HG03108 (cell line): ENCODE measurements at regions not wholly inside any gene's neighbourhood (a gene's known extent, or its start where the extent isn't known, plus 50 kb on each side); places are given as distances from the start of the nearest gene placed in this dataset.

Experiments used
- ATAC-seq: cut with Tn5 transposase; IDR thresholded peaks from one replicate; pipeline ENCODE4 v1.9.1; 2021; ENCODE audit warnings: moderate library complexity; ENCODE audit not compliant: unreplicated experiment

- no peak for ATAC-seq
Measured at GRCh38 chr7:20267482-20267881, 50.3 kb upstream of the MACC1 start.

DNA sequence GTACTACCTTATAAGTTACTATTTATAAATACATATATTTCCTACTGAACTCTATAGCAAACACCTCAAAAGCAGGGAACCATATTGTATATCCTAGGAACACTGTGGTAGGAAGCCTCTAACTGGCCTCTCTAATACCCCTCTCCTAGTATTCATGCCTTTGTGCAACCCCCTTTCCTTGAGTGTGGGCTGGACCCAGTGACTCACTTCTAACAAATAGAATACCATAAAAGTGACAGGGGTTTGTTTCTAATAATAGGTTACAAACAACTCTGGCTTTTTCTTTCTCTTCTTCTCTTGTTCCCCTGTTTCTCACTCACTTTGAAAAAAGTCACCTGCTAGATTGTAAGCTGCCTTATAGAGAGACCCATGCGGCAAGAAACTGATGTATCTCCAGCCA, 51.6 kb upstream of the MACC1 start:
- no peak for ATAC-seq

- ATAC-seq: no peak
Measured at GRCh38 chr7:20269726-20270125, 52.5 kb upstream of the MACC1 start.

DNA sequence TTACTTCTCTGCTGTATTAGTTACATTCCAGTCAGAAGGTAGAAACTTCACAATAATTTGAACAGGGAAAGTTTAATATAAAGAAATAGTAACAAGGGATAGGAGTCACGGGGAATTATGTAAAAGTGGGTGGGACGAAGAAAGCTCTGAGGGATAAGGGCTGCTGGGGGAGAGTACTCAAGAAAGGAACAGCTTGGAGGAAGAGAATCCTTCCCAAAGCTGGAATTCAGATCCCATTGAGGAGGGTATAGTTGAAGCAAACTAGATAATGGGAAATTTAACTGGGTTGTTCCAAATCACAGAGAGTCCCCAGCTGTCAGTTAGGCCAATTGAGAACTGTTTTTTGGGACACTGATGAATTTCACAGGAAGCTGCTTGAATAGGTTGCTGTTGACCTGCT, 53.2 kb upstream of the MACC1 start:
- no peak for ATAC-seq

DNA sequence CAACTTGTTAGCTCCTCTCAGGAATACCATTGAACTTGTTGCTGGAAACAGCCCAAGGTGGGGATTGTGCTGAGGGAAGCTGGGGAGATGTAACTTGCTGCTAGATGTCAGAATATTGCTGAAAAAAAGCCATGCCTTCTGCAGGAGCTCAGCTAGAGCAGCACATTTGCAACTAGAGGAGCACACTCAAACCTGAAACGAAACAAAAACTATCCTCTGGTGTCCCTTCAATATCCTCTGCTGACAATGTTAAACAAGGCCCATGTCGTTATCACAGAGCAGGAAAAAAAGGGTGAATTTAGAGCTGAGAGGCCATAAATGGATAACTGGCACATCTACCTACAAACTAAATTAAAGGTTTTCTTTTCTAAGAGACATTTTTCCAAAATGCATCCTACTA, 53.7 kb upstream of the MACC1 start:
- peak; percentile 92 for ATAC-seq

DNA sequence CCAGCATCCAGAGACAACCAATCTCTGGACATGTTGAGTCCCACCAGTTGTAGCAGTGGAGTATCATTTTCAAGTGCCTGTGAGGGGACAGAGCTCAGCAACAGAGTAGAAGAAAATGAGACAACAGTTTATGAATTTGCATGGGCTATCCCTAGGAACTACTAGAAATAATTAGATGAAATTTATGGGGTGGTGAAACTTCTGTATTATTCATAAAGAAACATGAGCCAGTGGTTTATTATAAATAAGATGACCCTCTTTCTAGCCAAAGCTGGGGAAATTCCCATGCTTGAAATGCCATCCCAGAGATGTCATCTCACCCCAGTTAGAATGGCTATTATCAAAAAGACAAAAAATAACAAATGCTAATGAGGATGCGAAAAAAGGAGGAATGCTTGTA, 55.1 kb upstream of the ITGB8 start:
- ATAC-seq: no peak

GRCh38 chr7:20276705-20277472, 53.8 kb upstream of the ITGB8 start:
- ATAC-seq: no peak

DNA sequence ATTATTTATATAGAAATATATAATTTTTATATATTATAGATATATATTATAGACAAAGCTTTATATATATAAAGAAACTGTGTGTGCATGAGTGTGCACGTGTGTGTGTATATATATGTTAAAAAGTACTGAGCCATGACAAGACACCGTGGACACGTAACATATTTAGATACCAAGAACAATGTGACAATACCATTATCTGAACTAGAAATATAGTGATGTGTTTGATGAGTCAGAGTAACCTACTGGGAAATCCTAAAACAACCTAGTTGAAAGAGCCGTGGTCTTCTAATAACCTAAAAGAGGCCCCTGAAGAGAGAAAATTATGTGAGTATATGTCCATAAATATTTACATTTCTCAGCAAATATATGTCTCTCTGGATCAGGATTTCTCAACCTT, 50.7 kb upstream of the ITGB8 start:
- ATAC-seq: no peak

DNA sequence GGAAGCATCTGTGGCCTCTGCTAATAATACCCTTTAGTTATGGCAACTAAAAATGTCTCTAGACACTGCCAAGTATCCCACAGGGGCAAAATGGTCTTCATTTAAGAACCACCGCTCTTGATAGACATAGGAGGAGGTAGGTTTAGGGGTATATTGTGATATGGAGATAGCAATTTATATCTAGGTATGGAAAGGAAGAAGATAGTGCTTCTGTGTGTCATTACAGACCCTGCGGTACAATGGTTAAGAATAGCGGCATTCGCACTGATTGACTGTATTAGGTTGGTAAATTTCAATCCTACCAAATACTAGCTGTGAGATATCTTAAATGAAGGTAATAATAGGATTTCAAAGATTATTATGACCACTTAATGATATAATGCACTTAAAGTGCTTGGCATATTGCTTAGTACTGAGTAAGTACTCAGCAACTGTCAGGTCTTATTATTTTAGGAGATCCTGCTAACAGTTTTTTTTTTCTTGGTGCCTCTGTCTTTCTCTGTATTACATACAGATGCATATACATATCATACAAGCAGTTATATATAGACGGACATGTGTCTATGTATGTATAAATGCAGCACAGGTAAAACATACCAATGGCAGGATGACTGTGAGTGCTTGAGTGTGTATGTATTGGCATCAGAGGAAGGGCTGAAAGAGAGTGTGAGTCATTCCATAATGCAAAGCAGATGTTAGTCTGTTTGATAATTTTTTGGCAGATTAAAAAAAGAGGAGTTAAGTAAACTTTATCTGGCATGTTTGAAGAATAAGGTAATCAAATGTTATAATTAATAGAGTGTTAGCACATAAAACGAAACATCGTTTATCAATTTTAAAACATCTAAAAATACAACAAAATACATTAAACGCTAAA, 50.0 kb upstream of the ITGB8 start:
- ATAC-seq: no peak
